ENCODE measurements at regions not wholly inside any gene's neighbourhood (a gene's known extent, or its start where the extent isn't known, plus 50 kb on each side); places are given as distances from the start of the nearest gene placed in this dataset.

- TF ChIP-seq, protein P1, sequence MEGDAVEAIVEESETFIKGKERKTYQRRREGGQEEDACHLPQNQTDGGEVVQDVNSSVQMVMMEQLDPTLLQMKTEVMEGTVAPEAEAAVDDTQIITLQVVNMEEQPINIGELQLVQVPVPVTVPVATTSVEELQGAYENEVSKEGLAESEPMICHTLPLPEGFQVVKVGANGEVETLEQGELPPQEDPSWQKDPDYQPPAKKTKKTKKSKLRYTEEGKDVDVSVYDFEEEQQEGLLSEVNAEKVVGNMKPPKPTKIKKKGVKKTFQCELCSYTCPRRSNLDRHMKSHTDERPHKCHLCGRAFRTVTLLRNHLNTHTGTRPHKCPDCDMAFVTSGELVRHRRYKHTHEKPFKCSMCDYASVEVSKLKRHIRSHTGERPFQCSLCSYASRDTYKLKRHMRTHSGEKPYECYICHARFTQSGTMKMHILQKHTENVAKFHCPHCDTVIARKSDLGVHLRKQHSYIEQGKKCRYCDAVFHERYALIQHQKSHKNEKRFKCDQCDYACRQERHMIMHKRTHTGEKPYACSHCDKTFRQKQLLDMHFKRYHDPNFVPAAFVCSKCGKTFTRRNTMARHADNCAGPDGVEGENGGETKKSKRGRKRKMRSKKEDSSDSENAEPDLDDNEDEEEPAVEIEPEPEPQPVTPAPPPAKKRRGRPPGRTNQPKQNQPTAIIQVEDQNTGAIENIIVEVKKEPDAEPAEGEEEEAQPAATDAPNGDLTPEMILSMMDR (IDR thresholded peaks at IDR 0.05; ENCODE audit: low read depth, low read length): no peak
- Histone ChIP-seq H3K27ac (ENCODE audit: low read depth, low read length) (no peak overlapping the region), H3K4me3 (ENCODE audit: low read depth, low read length) (no peak overlapping the region), H3K27me3 (ENCODE audit: control insufficient read depth, insufficient read depth, low read length) (no peaks in the 10 kb centered on the region), H3K9me3 (ENCODE audit: control insufficient read depth, insufficient read depth, low read length) (no peaks in the 10 kb centered on the region)
- no peak for DNase-seq (ENCODE audit: low read depth, low spot score)
- ChIA-PET CTCF (interaction anchor here (0.6 to 1.2 kb wide), 2 partner anchors 58 to 863 kb away, joined by 6 to 7 read pairs; no protein-coding TSS in a partner anchor), POLR2A (no interaction called here)
Observed at GRCh38 chr12:65660096-65660495, 164.2 kb upstream of the HMGA2 start.

- no peak overlapping the region for H3K27ac ChIP-seq (ENCODE audit: low read depth, low read length)
- TF ChIP-seq, protein P1 (IDR thresholded peaks at IDR 0.05; ENCODE audit: low read depth, low read length): no peak
- CTCF ChIA-PET: interaction anchor here (0.6 kb wide), 1 partner anchor 532 kb away, joined by 3 read pairs; no protein-coding TSS in a partner anchor
- no peaks in the 10 kb centered on the region for H3K27me3 ChIP-seq (ENCODE audit: control insufficient read depth, insufficient read depth, low read length)
- no peaks in the 10 kb centered on the region for H3K9me3 ChIP-seq (ENCODE audit: control insufficient read depth, insufficient read depth, low read length)
- no peak for DNase-seq (ENCODE audit: low read depth, low spot score)
- POLR2A ChIA-PET: no interaction called here
- H3K4me3 ChIP-seq (ENCODE audit: low read depth, low read length): no peak overlapping the region
Observed at GRCh38 chr12:65660836-65661235, 163.4 kb upstream of the HMGA2 start.

DNA sequence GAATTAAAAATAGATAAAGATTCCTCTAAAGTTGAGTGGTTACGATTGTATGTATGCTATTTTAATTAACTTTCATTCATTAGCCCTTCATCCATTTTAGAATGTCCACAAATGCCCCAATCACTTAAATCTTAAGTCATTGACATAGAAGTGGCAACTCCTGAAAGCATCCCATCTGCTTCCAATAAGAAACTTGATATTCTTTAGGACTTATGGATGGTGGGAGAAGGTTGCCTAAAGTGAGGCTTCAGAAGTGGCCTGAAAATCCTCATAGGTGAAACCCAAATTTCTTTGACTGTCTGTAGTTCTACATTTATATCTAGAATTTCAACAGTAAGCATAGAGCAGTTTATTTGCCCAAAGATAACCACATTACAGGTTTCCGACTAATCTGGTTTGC, 161.7 kb upstream of the HMGA2 start:
- POLR2A ChIA-PET: no interaction called here
- no peak for DNase-seq (ENCODE audit: low read depth, low spot score)
- no peaks in the 10 kb centered on the region for H3K9me3 ChIP-seq (ENCODE audit: control insufficient read depth, insufficient read depth, low read length)
- CTCF ChIA-PET: no interaction called here
- H3K27ac ChIP-seq (ENCODE audit: low read depth, low read length): no peak overlapping the region
- no peak overlapping the region for H3K4me3 ChIP-seq (ENCODE audit: low read depth, low read length)
- no peaks in the 10 kb centered on the region for H3K27me3 ChIP-seq (ENCODE audit: control insufficient read depth, insufficient read depth, low read length)
- TF ChIP-seq, protein P1 (IDR thresholded peaks at IDR 0.05; ENCODE audit: low read depth, low read length): no peak

GRCh38 chr12:65663097-65663496, 161.2 kb upstream of the HMGA2 start:
- Histone ChIP-seq H3K4me3 (ENCODE audit: low read depth, low read length) (no peak overlapping the region), H3K27me3 (ENCODE audit: control insufficient read depth, insufficient read depth, low read length) (no peaks in the 10 kb centered on the region), H3K9me3 (ENCODE audit: control insufficient read depth, insufficient read depth, low read length) (no peaks in the 10 kb centered on the region), H3K27ac (ENCODE audit: low read depth, low read length) (no peak overlapping the region)
- DNase-seq (ENCODE audit: low read depth, low spot score): no peak
- TF ChIP-seq, protein P1 (IDR thresholded peaks at IDR 0.05; ENCODE audit: low read depth, low read length): no peak
- ChIA-PET CTCF (no interaction called here), POLR2A (no interaction called here)

DNA sequence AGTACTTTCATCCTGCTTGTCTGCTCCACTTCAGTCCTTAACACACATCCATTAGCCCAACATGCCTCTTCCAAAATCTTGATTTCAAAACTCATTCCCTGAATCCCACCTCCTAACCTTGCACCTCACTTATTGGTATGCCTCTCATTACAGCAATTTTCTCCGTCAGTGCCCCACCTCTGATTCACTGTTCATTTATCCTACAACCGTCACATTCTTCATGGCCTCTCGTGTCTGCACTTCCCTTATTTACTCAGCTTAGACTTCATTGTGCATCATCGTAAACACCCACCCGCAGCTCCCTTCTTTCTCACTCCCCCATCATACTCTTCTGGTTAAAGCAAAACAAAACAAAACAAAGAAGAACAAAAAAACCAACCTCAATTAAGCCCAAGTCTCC, 160.6 kb upstream of the HMGA2 start:
- Histone ChIP-seq H3K4me3 (ENCODE audit: low read depth, low read length) (no peak overlapping the region), H3K9me3 (ENCODE audit: control insufficient read depth, insufficient read depth, low read length) (no peaks in the 10 kb centered on the region), H3K27ac (ENCODE audit: low read depth, low read length) (no peak overlapping the region), H3K27me3 (ENCODE audit: control insufficient read depth, insufficient read depth, low read length) (no peaks in the 10 kb centered on the region)
- DNase-seq (ENCODE audit: low read depth, low spot score): no peak
- TF ChIP-seq, protein P1 (IDR thresholded peaks at IDR 0.05; ENCODE audit: low read depth, low read length): no peak
- POLR2A ChIA-PET: no interaction called here
- CTCF ChIA-PET: no interaction called here
